GM21381 (cell line): ENCODE measurements at regions not wholly inside any gene's neighbourhood (a gene's known extent, or its start where the extent isn't known, plus 50 kb on each side); places are given as distances from the start of the nearest gene placed in this dataset.
"Not testable (repeated sequence)": the region's sequence is repeated elsewhere in the genome, so short reads cannot be mapped to it uniquely, and the experiment has no call there.

ENCODE experiments used
- ATAC-seq: cut with Tn5 transposase; IDR thresholded peaks from one replicate; pipeline ENCODE4 v1.9.1; 2021; ENCODE audit warnings: mild to moderate bottlenecking, moderate library complexity; ENCODE audit not compliant: unreplicated experiment

DNA sequence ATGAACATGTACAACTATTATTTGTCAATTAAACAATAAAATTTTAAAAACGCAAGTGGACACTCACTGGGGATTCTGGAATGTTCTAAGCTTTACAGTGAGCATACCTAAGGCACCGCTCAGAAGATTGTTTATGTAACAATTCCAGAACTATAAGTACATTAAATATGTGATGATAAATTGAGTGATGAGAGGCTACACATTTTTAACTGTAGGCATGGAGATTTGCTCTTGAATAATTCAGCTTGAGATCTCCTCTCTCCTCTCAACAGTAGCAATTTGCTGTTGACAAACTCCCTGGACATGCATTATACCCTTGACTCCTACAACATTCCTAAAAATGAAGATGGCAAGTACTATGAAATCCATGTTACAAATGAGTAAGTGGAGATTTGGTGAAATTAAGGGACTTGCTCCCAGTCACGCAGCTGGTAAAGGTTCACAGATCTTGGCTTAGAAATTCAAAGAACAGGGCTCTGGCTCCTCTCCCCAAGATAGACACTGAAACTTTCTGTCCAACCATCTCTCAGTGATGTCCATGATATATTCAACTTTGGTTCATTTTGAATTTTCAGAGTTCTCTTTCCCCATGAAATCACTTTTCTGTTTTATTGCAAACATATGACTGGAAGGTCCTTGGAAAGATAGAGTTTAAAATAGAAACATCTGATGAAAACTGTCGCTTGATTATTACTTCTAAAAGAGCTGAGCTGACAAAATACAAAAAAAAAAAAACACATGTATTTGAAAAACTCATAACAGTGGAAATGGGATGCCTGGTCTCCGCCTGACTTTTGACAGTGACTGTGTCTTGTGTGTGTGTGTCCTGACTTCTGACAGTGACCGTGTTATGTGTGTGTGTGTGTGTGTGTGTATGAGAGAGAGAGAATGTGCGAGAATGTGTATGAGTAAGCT, 488.3 kb downstream of the TNS3 start:
- no peak for ATAC-seq

DNA sequence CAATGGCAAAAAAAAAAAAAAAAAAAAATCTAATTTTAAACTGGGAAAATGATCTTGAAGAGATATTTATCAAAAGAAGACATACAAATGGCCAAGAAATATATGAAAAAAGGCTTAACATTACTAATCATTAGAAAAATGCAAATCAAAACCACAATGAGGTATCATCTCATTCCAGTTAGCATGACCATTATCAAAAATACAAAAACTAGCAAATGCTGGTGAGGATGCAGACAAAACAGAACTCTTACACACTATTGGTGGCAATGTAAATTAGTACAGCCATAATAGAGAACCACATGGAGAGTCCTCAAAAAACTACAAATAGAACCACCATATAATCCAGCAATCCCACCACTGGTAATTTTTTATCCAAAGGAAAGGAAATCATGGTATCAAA, 489.6 kb downstream of the TNS3 start:
- no peak for ATAC-seq

DNA sequence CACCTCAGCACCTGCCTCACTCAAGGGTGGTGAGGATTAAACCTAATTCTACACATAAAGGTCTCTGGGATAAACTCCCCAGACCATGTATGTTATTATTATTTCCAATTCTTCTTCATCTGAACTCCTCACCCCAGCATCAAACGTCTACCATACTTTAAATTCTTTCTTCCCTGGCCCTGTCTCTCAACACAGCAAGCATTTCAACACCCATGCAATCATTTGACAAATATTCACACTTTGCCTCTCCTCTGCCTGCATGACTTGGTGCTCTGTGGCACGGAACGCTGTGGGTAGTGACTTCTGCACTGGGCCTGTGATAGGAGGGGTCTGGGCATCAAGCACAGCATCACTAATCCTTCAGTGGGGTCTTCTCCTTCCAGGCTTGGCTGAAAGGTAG, 490.8 kb downstream of the TNS3 start:
- ATAC-seq, result no peak

DNA sequence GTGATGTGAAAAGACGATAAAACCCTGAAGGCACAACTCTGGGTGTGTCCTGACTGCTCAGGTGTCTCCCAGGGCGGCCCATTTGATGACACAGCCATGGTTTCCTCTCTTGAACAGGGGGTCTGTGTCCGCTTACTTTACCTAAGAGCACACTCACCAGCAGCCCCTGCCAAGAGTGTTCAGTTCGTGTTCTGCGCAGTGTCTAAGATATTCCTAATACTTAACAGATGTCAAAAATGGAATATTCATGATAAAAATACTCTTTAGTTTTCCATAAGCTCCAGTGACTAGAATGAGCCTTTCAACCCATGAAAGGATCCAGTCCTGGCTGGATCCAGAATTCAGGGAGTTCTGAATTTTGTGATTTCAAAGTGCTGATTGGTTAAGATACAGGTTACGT, 492.4 kb downstream of the TNS3 start:
- no peak for ATAC-seq

DNA sequence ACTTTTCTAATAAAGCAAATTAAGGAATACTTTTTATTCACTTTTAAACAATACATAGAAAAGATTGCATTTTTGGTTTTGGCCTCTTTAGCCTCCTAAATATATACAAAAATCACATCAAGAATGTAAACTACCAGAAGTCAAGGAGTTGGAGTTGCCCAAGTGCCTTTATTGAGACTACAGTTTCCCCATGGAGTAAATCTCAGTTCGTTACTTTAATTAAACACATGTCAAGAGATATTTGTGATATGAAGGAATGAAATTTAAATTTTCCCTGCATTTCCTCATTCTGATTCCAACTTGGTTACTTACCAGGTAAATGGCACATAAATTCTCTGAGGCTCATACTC, 492.9 kb downstream of the TNS3 start:
- no peak for ATAC-seq

DNA sequence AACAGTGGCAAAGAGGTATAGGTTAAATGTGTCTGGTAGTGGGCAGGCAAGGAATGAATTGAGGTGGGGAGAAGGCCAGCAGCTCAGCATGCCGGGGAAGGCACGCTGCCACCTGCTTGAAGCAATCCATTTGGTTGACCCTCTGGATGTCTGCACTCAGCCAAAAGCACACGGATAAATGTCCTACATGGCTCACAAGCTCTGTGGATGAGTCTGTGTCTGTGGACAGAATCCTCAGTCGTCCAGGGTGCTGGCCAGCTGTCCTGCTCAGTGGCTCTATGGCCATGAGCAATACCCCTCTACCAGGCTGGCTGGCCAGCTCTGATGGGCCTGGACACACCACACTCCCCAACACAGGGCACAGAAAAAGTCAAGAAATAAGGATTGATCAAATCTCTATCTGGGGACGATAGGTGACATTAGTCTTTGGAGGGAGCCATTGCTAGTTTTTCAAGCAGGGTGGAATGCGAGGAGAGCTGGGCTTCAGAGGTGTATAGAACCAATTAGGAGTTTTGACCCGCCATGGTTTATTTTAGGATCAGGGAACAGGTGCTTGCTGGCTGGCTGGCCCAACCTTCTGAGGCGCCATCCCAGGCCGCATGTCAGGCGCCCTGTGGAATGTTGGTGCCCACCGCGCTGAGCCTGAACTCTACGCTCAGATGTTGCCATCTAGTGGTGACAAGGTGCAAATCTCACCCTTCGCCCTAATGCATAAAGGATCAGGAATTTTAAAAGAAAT, 493.4 kb downstream of the TNS3 start:
- peak; percentile 71 for ATAC-seq

DNA sequence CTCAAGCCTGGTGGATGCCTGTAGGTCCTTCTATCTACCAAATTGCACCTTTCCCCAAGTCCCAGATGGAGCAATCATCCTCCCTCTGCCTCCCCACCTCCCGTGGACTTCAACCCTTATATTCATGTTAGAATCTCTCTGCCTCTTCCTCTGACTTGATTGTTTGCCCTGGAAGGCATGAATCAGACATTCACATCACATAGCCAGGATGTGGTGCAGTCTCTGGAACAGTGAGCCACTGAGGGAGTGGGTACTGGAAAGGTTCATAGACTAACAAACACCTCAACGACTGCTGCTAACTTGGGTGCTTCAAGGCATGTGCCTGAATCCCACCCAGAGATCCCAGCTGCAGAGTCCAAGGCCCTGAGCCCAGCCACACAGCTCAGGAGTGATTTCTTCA, 494.0 kb downstream of the TNS3 start:
- no peak for ATAC-seq

DNA sequence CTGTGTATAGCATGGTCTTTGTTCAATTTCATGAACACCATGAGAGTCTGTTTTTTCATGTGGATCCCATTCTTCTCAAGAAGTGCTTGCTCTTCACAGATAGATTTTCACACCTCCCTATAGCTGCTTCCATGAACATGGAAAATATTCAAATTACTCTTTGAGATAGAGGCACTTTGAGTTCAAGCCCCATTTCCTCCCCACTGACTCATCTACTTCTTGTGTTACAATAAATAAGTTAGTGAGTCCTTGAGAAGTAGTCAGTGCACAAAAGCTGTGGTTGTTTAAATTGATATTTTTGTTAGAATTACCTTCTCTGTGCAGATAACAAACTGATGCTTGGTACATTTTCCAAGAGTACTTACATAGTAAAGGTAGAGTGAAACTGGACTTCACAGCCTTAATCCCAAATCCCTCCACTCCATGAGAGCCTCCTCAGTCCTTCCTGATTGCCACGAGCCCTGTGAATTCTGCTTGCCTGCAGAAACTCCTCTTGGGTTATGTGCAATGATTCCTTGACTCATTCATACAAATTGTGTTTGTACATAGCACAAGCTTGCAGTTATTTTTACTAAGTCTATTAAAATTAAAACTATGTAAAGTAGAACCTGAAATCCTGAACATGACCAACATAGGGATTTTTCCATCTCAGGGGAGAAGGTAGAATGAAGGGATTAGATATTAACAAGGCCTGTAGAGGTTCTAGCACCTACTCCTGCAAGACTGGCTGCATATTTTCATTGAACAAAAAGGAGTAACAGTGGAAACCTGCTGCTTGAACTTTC, 496.2 kb downstream of the TNS3 start:
- no peak for ATAC-seq

DNA sequence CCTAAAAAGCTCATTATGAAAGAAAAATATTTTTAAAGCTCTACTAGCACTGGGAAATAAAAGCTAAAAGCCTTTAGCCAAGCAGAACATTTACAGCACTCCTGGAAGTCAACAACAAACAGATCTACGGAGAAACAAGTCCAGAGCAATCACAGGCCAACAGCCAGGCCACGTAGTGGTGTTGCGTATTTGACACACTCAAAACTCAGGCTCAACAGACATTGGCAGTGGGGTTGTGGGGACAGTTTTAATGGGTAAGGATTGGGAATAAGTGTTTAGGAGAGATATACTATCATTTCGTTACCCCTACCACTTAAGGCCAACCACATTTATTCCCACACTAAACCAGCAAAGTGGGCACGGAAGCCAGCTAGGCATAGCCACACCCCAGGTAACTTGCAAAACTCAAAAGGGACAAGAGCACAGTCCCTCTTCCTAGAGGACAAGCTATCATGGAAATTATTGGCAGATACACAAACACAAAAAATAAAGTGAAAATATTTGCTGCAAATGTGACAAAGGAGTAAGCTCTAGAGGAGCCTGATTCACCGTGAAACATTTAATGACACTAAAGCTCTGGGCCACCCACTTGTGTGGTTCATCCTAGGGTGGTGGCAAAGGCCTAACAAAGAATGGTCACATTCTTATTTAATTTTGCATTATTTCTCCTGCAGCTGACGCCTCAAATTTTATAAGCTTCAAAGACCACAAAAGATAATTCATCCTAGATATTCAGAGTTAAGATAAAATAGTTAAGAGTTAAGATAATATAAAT, 498.2 kb downstream of the TNS3 start:
- no peak for ATAC-seq

DNA sequence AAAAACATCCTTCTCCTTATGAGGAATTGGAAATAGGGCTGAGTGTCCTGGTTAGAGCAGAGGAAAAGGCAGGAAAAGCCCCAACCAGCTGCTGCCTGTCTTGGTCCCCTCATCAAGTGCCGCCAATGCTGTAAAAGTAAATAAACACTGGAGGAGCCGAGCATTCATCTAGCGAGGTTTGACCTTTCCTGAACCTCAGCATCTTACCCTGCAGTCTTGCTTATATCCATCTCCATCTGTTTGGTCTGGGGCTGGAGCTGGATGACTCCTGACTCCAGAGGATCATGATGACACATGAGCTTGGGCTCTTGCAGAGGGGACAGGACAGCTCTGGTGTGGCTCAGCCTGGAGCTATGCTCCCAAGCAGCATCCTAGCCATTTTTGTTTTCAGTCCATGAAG, 501.1 kb downstream of the TNS3 start:
- no peak for ATAC-seq

DNA sequence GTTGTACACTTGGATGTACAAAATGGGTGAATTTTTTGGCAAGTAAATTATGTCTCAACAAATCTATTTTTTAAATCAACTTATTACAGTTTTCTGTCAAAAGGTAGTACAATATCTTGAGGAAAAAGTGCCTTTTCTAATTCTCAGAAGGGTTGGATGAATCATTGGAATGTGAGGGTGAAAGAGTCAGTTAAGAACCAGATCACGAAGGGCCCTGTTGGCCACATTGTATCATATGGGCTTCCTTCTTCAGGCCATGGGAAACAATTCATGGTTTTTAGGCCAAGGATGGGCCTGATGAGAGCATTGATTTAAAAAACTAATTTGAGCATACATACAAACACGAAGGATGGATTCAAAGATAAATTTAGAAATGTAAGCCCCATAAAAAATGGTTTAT, 503.7 kb downstream of the TNS3 start:
- ATAC-seq, result no peak

DNA sequence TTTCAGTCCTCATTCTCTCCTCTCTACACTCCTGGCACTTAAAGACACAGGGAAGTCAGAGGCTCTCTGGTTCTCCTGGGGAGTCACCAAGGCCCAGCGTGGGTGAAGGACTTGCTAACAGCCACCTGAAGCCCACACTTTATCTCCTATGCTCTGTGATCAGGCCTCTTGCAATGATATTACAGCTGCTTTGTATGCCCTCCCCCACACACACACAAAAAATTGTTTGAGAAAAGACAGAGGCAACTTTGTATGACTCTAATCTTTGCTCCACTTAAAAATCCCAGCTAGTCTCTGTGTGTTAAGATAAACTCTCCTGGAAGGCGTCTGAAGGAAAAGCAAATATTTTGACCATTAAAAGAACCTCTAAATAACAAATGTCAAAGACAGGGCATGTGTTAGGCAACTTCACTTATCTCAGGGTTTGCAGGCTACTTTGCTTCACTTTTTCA, 507.2 kb downstream of the TNS3 start:
- ATAC-seq, result no peak

DNA sequence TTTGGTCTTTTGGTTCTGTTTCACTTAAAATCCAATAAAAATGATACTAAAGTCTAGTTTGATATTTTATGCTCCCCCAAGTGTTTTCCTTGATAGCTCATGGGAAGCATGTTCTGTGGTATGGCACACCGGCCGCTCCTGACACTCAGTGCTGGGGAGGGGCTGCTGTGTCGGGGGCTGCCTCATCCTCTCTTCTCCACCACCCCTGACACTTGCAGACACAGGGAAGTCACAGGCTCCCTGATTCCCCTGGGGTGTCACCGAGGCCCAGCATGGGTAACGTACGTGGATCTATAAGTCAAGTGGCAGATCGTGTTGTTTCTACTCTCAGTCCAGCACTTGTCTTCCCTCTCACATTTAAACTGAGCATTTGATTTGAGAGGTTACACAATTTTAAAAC, 508.6 kb downstream of the TNS3 start:
- no peak for ATAC-seq

DNA sequence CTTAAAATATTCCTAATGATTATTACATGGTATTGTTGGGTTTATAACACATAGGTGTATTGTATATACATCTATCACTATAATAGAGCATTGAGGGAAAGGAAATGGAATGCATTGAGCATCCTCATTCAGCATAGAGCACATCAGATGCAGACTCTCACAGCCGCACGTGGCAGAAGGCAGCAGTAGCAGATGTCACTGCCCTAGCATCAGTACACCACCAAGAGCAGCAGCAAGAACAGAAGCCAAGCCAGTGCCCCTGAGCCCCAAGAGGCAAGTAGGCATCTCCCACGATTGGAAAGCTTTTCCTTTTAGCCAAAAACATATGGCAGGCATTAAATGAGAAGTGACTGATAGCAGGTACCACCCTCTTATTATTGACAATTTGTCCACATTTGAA, 510.0 kb downstream of the TNS3 start:
- no peak for ATAC-seq

DNA sequence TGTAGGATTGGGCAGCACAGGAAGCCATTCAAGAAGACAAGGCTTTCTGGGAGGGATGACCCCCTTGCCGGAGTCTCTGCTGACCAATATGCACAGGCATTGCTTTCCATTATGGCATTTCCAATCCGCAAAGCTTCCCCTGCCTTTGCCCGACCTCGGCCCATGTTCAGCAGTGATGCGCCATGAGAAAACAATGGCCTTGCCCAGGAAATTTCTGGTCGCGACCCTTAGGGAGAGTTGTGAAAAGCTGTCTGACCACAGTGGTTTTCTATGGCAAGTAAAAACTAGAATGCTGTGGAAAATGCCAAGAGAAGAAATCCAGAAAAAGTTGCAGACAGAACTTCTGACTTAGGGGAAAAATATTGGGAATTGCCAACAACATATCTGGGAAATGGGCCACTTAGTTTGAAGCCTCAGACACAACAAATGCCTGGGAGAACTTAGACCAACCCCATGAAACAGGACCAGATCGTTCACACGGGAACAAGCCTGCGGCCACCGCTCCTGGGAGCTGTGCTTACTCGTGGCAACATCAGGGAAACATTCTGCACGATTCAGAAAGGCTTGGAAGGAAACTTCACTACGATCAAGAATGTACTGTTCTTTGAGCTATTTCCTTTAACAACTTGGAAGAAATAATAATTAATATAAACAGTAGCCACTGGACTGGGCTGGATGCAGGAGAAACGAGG, 512.4 kb downstream of the TNS3 start:
- no peak for ATAC-seq

DNA sequence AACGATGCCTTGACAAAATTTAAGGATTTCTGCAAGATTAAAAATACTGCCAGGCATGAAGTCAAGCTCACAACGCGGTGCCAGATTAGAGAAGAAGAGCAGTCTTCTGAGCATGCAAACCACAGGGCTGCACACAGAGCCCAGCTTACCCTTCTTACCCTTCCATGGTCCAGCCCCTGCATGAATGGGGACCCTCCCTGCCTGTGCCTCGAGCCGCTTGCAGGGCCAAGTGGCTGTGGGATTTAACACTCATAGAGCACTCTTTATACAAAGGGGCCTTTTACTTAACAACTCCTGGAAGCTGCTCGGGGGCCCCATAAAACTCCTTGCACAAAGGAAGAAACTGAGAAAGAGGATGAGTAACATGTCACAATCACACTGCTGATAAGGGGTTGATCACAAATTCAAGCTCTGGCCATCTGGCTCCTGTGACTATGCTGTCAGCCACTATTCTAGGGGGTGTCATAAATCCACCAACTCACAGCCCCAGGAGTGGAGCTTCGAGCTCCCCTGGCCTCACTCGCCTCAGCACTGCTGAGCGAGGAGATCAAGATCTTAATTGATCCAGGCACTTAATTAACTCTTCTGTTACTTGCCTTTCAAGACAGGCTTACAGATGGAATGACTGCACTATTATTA, 514.8 kb downstream of the TNS3 start:
- ATAC-seq, result no peak

DNA sequence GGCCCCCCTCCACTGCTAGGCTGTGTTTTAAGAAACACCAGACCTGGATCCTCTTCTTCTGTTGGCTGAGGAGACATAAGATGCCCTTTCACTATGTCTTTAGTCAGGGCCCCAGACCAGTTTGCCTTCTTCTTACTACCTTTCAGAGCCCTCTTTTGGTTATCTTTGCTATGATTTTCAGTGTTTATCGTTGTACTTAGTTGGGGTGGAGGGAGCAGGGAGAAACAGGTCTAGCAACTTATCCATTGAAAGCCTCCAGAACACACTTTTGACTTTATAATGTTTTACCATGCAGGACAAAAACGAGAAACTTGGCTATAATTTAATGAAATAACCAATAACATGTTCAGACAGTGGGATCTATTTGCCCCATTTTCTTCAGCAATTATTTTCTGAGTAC, 525.2 kb downstream of the TNS3 start:
- no peak for ATAC-seq

DNA sequence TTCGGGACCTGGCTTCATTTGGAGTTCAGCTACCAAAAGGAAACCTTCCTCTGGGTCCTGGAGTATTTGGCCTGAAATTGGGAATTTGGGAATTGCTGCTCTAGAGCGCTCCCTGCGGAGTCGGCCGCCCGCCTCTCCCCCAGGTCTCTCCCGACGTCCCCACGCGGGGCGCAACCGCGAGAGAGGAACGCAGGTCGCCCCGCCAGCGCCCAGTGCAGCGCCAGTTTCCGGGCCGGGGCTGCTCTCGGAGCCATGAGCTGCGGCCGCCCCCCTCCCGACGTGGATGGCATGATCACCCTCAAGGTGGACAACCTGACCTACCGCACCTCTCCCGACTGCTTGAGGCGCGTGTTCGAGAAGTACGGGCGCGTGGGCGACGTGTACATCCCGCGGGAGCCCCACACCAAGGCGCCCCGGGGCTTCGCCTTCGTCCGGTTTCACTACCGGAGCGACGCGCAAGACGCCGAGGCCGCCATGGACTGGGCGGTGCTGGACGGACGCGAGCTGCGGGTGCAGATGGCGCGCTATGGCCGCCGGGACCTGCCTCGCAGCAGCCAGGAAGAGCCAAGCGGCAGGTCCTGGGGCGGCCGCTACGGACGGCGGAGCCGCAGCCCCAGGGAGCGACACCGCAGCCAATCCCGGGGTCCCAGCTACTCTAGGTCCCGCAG, 529.2 kb downstream of the TNS3 start:
- ATAC-seq, result not testable (repeated sequence)

DNA sequence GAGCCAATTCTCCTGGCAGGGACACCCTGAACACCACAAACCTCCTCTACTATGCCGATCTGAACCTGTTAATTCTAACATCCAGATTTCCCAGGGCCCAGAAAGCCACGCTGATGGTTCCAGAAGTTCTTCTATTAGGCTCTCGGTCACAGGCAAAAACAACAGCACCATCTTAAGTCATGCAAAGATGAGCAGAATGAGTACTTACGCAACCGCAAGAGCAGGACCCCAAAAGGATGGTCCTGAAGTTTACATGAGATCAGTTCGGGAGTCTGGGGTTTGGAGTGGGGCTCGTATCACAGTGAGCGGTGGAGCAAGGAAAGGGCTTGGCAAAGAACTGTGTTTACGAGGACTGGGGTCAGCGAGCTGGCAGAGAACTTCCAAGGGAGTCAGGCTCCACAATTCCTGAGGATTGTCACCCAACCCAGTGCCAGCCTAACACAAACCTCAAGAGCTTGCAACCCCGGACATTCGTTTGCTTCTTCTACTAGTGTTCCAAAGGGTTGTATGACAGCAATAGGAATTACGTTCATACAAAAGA, 532.6 kb downstream of the TNS3 start:
- no peak for ATAC-seq
